ENCODE measurements at regions not wholly inside any gene's neighbourhood (a gene's known extent, or its start where the extent isn't known, plus 50 kb on each side); places are given as distances from the start of the nearest gene placed in this dataset.

DNA sequence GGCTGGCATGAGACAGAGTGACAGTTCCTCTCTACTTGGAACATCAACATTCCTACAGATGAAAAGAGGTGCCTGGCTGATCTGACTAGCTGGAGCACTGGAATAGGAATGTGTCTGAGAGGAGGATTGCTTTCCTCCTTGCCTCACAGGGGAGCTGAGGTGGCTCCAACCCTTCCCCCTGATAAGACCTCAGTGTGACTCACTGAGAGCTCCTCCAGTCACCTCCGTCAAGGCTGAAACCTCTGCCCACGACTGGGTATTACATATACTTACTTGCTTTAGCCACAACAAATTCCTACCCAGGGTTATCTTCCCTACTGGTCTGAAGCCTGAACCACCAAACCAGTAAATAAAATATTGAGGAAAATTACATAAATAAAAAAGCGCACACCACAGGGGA, 342.7 kb upstream of the REG3G start:
- H3K4me3 ChIP-seq (ENCODE audit: low read depth, low read length): no peak overlapping the region
- TF ChIP-seq, protein P1, sequence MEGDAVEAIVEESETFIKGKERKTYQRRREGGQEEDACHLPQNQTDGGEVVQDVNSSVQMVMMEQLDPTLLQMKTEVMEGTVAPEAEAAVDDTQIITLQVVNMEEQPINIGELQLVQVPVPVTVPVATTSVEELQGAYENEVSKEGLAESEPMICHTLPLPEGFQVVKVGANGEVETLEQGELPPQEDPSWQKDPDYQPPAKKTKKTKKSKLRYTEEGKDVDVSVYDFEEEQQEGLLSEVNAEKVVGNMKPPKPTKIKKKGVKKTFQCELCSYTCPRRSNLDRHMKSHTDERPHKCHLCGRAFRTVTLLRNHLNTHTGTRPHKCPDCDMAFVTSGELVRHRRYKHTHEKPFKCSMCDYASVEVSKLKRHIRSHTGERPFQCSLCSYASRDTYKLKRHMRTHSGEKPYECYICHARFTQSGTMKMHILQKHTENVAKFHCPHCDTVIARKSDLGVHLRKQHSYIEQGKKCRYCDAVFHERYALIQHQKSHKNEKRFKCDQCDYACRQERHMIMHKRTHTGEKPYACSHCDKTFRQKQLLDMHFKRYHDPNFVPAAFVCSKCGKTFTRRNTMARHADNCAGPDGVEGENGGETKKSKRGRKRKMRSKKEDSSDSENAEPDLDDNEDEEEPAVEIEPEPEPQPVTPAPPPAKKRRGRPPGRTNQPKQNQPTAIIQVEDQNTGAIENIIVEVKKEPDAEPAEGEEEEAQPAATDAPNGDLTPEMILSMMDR (conservative IDR thresholded peaks at IDR 0.05; ENCODE audit: low read depth, low read length): no peak
- no peak for DNase-seq (ENCODE audit: low read depth)

- TF ChIP-seq, protein P1 (conservative IDR thresholded peaks at IDR 0.05; ENCODE audit: low read depth, low read length): no peak
- DNase-seq (ENCODE audit: low read depth): no peak
- no peak overlapping the region for H3K4me3 ChIP-seq (ENCODE audit: low read depth, low read length)
Measured at GRCh38 chr2:78686625-78687153, 338.8 kb upstream of the REG3G start.

- H3K4me3 ChIP-seq (ENCODE audit: low read depth, low read length): no peak overlapping the region
- DNase-seq (ENCODE audit: low read depth): no peak
- TF ChIP-seq, protein P1 (conservative IDR thresholded peaks at IDR 0.05; ENCODE audit: low read depth, low read length): no peak
Measured at GRCh38 chr2:78699696-78700095, 325.8 kb upstream of the REG3G start.

DNA sequence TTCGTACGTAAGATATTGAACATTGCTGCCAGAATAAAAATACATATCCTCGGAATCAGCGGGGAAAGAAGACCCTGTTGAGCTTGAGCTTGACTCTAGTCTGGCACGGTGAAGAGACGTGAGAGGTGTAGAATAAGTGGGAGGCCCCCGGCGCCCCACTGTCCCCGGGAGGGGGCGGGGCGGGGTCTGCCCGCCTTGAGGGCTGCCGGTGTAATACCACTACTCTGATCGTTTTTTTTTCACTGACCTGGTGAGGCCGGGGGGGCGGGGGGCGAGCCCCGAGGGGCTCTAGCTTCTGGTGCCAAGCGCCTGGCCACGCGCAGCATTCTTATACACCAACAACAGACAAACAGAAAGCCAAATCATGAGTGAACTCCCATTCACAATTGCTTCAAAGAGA, 324.0 kb upstream of the REG3G start:
- DNase-seq (ENCODE audit: low read depth): no peak
- TF ChIP-seq, protein P1 (conservative IDR thresholded peaks at IDR 0.05; ENCODE audit: low read depth, low read length): no peak
- H3K4me3 ChIP-seq (ENCODE audit: low read depth, low read length): no peak overlapping the region

DNA sequence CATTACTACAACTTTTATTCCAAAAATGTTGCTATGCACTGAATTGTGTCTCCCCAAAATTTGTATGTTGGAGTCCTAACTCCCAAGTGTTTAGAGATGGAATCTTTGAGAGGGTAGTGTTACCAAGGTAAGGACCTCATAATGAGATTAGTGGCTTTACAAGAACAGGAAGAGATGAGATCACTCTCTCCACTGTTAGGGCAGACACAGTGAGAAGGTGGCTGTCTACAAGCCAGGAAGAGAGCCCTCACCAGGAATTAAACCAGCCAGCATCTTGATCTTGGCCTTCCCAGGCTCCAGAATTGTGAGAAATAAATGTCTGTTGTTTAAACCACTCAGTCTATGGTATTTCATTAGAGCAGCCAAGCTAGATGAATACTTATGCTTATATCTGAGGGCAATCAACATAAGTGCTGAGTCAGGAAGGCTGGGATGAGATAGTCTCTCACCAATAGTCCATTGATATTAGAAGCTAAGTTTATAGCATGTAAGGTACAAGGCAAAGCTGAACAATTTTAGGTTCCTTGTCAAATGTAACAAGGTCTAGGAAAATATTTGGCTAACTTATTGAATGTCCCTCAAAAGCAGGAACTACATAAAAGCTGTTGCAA, 317.6 kb upstream of the REG3G start:
- TF ChIP-seq, protein P1 (conservative IDR thresholded peaks at IDR 0.05; ENCODE audit: low read depth, low read length): no peak
- H3K4me3 ChIP-seq (ENCODE audit: low read depth, low read length): no peak overlapping the region
- DNase-seq (ENCODE audit: low read depth): no peak

- DNase-seq (ENCODE audit: low read depth): no peak
- no peak overlapping the region for H3K4me3 ChIP-seq (ENCODE audit: low read depth, low read length)
- TF ChIP-seq, protein P1 (conservative IDR thresholded peaks at IDR 0.05; ENCODE audit: low read depth, low read length): no peak
Measured at GRCh38 chr2:78710632-78711375, 314.7 kb upstream of the REG3G start.
